GM18502 (cell line): ENCODE measurements at regions not wholly inside any gene's neighbourhood (a gene's known extent, or its start where the extent isn't known, plus 50 kb on each side); places are given as distances from the start of the nearest gene placed in this dataset.
"Not testable (repeated sequence)": the region's sequence is repeated elsewhere in the genome, so short reads cannot be mapped to it uniquely, and the experiment has no call there.

Source experiments
- ATAC-seq: cut with Tn5 transposase; IDR thresholded peaks from one replicate; pipeline ENCODE4 v1.9.1; 2021; ENCODE audit warnings: mild to moderate bottlenecking; ENCODE audit not compliant: unreplicated experiment, poor library complexity

DNA sequence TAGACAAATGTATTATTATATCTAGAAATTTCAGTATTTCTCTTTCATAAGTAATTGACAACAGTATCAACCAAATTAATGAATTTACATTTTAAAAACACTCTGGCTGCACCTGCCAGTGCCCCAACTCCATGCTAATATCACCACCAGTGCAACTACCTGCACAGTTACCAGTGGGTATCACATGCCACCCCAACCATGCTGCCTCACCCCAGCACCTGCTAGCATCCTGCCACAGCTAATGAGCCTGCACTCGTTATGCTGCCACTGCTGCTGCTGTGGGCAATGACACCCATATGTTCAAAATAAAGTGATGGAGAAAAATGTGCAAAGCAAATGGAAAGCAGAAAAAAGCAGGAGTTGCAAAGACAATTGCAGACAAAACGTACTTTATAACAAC, 855.9 kb upstream of the MANEA start:
- no peak for ATAC-seq

DNA sequence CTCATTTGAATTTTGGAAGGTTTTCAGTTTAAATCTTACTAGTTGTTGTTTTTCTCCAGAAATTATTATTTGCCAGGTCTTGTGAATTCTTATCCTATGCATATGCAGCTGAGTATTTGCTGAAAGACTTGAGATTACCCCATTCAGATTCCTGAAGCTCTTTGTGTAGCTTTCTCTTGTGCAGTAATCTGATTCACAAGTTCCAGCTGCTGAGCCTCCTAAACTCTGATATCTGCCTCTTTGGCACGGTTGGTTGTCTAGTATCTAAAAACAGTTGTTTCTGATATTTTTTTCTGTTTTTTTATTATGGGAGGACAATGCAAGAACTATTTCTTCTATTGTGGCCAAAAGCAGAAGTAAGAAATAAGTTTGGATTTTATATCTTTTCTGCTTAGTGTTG, 863.9 kb upstream of the MANEA start:
- ATAC-seq, result no peak

DNA sequence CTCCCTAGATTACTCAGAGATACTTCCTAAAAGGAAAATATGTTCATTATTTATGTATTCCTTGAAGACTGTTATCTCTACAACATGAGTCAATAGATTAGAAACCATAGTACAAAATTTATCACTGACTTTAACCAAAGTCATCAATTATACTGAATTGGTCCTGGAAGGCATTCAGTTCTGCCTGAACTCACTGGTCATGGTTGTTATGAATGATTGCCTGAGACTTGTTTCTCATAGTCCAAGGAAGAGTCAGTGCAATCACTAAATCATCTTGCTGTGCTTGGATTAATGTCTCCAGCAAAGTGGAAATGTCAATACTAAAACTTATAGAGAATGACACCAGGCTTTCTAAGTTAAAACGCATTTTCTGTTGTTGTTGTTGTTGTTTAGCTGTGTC, 878.6 kb upstream of the MANEA start:
- ATAC-seq, result no peak

DNA sequence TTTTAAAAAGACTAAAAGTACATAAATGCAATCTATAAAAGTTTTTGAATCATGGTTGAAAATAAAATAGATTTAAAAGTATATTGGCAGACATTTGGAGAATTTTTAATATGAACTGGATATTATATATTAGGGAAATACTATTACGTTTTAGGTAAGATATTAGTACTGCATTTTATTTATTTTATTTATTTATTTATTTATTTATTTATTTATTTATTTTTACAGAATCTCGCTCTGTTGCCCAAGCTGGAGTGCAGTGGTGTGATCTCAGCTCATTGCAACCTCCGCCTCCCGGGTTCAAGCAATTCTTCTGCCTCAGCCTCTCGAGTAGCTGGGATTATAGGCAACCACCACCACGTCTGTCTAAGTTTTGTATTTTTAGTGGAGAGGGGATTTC, 890.1 kb upstream of the MANEA start:
- not testable (repeated sequence) for ATAC-seq

DNA sequence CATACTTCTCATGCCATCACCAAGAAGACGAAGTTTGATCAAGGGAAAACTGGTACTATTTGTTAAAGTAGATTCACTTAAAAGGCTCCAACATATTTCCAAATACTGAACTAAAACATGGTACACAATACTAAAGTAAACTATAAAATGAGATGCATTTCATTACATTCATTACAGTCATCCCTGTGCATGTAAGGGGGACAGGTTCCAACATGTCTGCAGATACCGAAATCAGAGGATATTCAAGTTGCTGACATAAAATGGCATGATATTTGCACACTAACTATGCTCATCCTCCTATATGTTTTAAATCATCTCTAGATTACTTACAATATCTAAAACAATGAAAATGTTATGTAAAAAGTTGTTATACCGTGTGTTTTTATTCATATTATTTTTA, 893.9 kb upstream of the MANEA start:
- no peak for ATAC-seq

DNA sequence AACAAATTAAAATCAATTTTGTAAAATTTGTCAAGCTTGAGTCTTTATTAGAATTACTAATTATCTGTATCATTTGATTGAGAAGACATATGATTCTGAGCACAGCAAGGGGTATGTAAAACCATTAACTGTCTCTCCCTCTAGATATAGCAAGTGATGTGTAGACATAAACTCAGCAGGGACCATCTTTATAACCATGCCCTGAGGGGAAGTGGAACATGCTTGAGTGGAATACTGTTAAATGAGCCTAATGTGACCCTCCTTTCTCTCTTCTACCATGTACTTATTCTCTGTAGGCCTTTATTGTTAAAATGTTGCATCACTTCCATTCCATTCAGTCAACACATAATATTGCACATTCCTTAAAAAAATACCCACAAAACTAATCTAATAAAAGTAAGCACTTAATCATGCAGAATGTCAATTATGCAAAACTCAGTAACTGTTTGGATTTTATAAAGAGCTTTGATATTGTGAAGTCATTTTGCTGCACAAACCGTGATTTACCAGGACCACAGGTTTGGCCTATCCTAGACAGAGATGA, 896.6 kb upstream of the MANEA start:
- ATAC-seq, result no peak

DNA sequence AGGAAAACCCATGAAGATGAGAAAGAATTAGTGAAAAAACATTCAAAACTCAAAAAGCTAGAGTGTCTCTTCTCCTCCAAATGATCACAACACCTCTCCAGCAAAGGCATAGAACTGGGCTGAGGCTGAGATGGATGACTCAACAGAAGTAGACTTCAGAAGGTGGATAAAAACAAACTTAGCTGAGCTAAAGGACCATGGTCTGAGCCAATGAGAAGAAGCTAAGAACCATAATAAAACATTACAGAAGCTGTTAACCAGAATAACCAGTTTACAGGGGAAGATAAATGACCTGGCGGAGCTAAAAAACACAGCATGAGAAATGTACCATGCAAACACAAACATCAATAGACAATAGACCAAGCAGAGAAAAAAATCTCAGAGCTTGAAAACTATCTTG, 904.1 kb upstream of the MANEA start:
- ATAC-seq, result no peak

DNA sequence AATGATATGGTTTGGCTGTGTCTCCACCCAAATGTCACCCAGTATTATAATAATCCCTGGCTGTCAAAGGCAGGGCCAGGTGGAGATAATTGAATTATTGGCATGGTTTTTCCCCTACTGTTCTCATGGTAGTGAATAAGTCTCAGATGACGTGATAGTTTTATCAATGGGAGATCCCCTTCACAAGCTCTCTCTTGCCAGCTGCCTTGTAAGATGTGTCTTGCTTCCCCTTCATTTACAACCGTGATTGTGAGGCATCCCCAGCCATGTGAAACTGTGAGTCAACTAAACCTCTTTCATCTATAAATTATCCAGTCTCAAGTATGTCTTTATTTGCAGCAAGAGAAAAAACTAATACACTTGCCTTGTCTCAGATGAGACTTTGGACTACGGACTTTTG, 907.3 kb upstream of the MANEA start:
- no peak for ATAC-seq

DNA sequence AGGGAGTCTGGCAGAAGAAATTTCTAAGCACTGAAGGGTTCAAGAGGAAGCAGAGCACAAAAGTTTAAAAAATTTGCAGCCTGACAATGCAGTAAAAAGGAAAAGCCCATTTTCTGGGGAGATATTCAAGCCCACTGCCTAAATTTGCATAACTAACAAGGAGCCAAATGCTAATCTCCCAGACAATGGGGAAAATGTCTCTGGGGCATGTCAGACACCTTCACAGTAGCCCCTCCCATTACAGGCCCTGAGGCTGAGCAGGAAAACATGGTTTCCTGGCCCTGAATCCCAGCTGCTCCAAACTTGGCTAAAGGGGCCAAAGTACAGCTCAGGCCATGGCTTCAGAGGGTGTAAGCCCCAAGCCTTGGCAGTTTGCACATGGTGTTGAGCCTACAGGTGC, 908.5 kb upstream of the MANEA start:
- ATAC-seq, result no peak

DNA sequence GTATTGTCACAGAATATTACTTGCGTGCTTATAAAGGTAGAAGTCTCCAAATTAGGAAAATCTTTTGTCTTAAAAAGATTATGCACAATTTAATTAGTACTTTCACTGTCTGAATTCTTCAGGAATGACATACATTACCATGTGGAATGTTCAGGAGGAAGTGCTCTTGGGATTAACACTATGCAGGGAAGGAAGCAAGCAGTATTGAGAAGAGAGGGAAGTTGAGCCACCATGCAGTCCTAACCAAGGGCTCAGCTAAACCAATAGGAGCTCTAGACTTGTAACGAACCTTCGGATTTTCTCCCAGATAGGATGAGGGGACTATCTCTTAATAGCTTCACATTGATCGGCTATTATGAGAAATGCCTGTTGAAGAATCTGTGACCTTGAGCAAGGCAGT, 918.4 kb upstream of the MANEA start:
- no peak for ATAC-seq

DNA sequence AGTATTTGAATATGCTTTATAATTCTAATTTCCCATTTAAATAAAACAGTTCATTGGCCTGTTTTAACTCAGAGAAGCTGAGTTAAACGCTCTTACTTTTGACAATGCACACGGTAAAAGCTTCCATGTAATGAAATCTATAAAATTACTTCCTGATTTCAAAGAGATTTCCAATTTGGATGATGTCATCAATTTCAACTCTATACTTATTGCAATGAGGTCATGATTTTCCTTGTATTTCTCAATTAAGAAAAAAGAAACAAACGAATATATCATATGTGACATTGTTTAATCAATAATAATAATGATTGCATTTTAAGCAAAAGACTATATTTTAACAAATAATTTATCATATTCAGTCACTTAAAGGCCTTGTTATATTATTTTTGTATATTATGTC, 926.1 kb upstream of the MANEA start:
- ATAC-seq, result no peak

DNA sequence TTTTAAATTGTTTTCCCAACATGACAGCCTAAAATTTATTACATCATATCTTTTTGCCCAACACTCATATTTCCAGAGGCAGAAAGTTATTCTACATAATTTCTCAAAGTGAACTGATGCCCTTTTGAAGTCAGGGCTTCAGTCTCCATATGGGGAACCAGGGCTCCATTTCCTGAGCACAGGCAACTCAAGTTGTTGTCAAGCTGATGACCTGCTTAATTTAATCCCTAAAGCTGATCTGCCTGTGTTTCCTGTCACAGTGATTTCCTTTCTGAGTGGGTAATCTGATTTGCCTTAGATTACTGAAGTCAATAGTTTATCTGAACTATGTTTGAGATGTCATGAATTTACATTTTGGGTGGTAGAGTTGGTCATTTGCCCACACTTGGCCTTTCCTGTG, 932.1 kb upstream of the MANEA start:
- ATAC-seq, result no peak

DNA sequence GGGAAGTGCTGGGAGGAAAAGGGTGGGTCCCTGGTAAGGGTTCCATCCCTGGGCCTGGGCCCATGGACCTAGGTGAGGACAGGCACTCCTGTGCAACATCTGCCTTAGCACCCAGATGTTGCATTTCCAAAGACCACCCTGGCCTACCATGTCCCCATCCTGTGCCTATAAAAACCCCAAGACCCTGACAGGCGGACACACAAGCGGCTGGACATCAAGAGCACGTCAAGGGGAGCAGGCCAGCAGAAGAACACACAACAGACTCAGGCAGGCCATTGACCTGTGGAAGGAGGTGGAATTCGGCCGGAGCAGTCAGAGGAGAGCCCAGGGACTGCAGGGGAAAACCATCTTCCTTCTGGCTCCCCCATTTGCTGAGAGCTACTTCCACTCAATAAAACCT, 937.8 kb upstream of the MANEA start:
- ATAC-seq, result no peak

DNA sequence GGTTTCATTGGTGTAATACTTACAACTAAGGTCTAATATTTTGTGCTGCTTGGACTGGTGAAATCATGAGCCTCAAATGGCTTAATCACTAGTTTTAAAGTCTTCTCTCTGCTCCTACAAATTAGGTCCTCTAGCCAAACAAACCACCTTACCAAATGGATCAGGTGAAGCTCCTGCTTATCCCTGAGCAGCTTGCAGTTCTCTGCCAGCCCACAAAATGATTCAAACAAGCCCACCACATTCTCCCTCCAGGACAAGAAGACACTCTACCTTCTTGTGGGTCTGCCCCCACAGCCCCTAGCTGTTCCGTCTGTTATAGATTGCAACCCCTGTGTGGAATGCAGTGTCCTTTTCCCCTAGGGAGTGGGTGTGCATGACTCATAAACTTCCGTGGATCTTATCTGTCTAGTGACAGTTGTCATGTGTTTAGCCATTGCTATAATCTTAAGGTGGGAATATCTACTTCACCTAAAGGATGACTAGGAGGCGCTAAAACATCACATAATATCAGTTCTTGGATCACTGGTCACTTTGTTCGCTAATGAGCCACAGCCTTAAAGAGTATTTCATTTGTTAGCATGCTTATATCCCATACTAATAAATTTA, 940.5 kb upstream of the MANEA start:
- ATAC-seq, result no peak

DNA sequence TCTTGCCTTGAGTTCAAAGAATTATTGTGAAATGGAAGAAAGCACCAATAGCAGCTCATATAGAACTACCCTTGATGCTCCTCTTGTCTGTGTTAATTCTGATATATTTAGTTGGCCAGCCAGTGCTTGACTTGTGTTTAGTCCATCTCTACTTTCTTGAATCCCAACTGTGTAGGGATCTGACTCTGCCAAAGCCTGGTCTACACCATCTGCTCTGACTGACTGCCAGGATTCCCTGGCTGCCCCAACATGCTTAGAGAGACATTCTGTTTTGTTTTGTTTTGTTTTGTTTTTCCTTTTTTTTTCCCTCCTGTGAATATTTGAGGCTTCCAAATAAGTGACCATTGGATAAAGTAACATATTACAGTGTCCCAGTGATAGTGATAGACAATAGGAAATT, 953.7 kb upstream of the MANEA start:
- ATAC-seq, result no peak

DNA sequence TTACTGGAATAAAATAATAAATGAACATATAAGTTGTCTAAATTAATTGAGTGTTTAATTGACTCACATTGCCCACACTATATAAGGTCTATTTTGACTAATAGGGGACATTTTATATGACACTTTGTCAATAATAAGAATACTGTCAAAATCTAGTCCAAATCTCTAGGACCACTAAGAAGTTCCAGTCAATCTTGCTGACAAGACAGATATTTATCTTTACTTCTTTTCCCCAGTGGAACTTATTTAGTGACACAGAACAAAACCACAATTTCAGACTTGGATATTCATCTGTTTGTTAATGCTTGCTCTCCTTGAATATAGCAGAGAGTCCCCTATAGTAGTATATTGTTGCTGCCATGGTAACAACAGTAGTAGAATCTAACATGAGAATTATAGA, 954.6 kb upstream of the MANEA start:
- ATAC-seq, result no peak

DNA sequence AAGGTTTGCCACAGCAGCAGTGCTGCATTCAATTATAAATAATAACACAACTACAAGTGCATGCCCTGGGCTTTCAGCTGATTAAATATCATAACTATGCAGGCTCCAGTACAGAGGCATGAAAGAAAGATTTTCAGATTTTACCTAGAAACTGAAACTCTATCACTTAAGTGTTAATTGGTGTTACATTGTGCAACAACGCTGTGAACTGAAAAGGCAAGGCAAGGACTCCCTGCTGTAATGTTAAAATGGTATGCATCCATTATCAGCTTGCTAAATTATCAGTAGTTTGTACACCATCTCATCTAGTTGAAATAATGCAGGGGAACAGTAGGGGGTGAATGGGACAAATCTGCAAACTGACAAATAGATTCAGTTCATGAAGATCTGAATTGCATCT, 976.7 kb upstream of the MANEA start:
- no peak for ATAC-seq

DNA sequence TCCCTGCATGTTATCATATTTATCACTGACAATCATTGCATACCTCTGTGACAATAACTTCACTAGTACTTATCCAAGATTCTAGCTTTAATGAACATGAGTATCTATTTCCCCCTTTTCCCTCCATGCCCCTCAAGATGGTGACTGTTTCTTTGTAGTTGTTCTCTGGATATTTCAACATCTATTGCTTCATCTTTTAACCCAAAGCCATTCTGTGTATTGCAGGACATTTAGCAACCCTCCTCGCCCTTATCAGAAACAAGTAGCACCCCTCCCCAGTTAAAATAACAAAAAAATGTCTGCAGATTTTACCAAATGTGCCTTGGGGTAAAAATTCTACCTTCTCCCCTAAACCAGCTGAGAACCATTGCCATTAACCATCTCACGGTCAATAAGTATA, 979.8 kb upstream of the MANEA start:
- ATAC-seq, result no peak

DNA sequence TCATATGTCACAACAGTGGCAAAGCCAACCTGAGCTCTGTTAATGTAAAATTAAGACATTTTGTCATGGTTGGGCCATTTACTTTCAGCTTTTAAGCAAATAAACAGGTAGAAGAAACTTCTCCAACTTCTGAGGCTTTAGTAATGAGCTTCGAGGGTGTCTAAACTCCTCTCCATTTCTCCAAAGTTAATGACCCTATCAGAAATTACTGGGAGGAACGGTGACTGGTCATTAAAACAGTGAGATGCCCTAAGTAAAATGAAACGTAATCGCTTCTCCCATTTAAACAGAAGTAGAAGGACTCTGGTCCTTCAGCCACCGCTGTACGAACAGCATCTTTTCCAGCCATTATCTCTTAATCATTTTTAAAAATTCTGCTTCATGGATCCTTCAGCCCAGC, 986.9 kb upstream of the MANEA start:
- no peak for ATAC-seq

DNA sequence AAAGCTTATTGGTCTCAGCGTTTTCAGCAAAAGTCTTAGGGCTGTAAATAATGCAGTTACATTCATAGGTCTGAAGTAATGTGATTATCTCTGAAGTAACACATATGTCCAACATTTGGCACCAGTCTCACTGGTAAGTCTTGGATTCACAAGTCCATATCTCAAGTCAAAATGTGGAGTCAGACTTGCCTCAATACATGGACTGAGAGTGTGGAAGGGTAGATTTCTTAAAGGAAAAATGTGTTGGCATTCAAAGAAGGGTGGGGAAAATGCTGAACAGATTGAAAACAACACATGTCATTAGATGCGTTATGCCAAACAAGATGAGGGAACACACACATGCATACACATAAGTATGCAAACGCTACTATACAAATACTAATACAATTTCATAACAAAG, 989.0 kb upstream of the MANEA start:
- ATAC-seq, result no peak

DNA sequence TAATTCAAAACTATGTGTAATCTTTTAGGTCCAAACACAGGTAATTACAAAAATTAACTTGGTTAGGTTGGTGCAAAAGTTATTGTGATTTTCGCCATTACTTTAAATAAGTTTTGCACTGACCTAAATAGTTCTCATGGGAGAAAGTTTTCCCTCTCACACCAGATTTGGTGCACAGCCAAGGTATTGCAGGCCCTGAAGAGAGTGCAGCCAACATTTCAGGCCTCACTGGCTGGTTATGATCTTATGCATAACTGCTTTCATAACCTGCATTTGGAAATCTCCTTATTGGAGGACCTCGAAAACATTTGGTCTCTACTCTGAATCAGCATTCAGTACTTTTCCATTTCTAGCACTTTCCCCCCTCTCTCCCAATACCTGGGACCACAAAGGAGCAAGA, 993.1 kb upstream of the MANEA start:
- no peak for ATAC-seq

DNA sequence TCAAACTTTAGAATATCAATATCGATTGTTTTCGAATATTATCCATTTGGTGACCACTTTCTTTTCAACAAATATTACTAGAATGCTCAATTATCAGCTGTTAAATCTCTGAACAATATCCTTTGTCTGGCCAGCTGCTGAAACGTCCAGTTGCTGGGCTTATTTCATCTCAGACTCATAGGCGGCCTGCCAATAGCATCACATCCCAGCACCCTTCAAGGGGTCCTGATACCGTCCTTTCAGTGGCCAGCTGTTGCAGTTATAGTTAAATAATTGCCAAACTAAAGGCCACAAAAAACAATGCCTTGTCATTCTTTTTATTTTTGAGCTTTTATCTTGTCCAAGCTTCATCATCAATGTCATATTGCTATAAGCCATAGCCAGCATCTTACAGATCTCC, 1006.8 kb upstream of the MANEA start:
- no peak for ATAC-seq

DNA sequence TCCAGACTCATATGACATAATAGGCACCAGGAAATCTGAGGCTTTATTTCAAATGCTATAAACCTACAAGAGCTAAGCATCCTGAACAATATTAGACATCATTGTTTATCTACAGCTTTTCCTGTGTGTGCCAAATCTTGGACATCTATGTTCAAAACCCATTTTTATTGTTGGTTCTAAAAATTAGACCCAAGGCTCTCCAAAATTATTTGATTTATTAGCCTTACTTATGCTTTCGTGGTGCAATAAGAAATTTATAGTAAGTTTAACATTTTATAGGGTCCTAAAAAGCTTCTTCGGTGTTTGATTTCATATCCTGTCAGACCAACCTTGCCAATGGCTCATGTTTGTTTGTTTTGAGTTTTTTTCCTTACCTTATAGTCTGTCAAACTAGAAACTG, 1014.5 kb upstream of the MANEA start:
- no peak for ATAC-seq
